ENCODE measurements at regions not wholly inside any gene's neighbourhood (a gene's known extent, or its start where the extent isn't known, plus 50 kb on each side); places are given as distances from the start of the nearest gene placed in this dataset.
A peak's percentile ranks its signal among the peaks of the same experiment; 100 is the strongest.

DNA sequence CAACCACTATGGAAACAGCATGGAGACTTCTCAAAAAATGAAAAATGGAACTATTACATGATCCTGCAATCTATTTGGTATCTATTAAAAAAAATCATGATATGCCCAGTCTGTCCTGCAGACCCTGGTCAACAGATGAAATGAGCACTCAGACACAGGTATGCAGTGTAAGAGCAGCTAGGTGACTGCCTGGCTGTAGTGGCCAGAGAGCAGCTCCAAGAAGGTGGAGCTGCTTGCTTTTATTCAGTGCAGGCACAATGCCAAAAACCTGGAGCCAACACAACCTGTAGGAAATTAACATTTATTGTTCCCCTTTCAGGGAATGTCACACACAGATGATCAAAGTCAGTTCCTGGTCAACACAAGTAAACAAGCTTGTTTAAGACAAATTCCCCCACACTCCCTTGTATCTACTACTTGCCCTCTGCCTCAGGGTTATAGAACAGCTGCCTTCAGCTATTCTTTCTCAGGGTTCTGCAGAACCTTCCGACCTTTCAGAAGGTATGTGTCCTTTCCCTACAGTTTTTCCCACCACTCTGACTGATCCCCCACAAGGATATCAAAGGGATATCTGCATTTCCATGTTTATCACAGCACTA is 933.7 kb upstream of the SLITRK5 start:
- DNase-seq (ENCODE audit: low read depth in 2 of 2), result no peak

DNA sequence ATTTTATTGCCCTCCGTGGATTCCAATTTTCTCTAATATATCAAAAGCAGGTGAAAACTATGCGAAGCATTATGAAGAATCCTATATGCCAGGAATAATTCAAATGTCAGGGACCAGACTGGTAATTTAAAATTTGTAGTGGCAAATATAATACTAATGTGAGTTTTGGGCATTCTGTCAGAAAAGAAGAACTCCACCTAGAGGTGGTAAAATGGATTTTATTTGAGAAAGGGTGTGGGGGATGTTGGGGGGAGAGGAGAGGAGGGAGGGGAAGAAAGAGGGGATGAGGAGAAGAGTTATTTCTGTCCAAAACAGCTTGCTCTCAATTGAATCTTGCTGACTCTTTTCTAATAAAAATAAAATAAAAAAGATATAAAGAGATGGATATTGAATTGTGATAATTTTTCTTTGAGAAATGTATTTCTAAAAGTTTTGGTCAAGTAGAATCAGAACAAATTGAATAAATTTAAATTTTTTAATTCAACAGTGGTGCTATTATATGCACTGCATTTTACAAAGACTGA is 929.3 kb upstream of the SLITRK5 start:
- DNase-seq (ENCODE audit: low read depth in 2 of 2), result no peak

- peak in 1 of 2 donors; percentile 1 for DNase-seq (ENCODE audit: low read depth in 2 of 2)
Observed at GRCh38 chr13:86757236-86757978, 913.8 kb upstream of the SLITRK5 start.

- DNase-seq (ENCODE audit: low read depth in 2 of 2), result no peak
Observed at GRCh38 chr13:86758116-86758515, 913.1 kb upstream of the SLITRK5 start.

- no peak for DNase-seq (ENCODE audit: low read depth in 2 of 2)
Observed at GRCh38 chr13:86760620-86761019, 910.6 kb upstream of the SLITRK5 start.

GRCh38 chr13:86765462-86765861 is 905.7 kb upstream of the SLITRK5 start:
- DNase-seq (ENCODE audit: low read depth in 2 of 2), result no peak

- DNase-seq (ENCODE audit: low read depth in 2 of 2), result no peak
Observed at GRCh38 chr13:86788616-86789015, 882.6 kb upstream of the SLITRK5 start.

- DNase-seq (ENCODE audit: low read depth in 2 of 2), result no peak
Observed at GRCh38 chr13:86792153-86792651, 879.0 kb upstream of the SLITRK5 start.

GRCh38 chr13:86795858-86796257 is 875.3 kb upstream of the SLITRK5 start:
- DNase-seq (ENCODE audit: low read depth in 2 of 2), result no peak

DNA sequence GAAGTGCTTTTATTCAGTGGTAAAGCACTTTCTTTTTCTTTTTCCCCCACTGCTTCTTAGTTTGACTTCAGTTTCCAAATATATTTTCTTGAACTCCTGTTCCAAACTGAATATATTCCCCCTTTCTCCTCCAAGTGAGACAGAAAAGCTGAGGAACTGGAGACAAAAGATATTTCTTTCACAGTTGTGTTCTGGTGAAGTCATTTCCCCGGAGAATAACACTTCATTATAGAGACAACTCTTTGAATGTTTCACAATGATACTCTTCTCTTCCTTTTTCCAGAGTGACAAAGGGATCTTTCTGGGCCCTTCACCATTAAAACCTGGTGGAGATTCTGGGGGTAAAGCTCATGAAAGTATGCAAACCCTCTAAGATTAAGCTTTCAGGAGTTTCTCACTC is 860.8 kb upstream of the SLITRK5 start:
- DNase-seq (ENCODE audit: low read depth in 2 of 2), result no peak

GRCh38 chr13:86813198-86813597 is 858.0 kb upstream of the SLITRK5 start:
- DNase-seq (ENCODE audit: low read depth in 2 of 2), result no peak

DNA sequence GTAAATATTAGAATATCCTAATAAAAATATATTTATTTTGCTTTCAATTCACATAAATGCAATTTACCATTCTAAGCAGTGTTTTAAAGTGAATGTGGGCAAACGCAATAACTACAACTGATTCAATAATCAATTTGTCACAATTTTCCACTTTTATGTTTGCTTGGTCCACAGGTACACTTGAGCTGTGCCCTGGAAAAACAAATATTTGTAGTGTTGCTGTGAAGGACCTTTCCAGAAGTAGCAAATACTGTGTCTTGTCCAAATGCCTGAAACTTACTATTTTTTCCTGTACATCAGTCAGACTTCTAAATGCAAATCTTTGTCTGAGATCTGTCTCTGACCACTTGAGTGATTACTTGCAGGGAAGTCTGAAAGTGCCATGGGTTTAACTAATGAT is 845.8 kb upstream of the SLITRK5 start:
- DNase-seq (ENCODE audit: low read depth in 2 of 2), result no peak

DNA sequence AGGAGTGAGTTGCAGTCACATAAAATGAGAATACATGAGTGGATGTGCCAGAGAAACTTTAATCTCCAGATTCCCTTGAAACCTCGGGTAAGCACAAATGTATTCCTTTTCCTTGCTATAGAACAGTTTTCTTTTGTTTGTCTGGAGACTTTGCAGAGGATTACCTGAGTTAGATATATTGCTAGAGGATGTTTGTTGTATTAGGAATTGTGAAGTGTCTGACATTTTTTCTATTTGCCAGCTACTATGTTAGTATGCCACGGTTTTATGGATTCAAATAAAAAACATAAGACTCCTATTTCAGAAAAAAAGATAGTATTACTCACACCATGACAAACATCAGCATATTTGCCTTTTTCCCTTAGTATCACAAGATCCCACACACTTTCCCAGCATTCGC is 844.9 kb upstream of the SLITRK5 start:
- no peak for DNase-seq (ENCODE audit: low read depth in 2 of 2)

GRCh38 chr13:86830046-86830445 is 841.1 kb upstream of the SLITRK5 start:
- DNase-seq (ENCODE audit: low read depth in 2 of 2), result no peak

- no peak for DNase-seq (ENCODE audit: low read depth in 2 of 2)
Observed at GRCh38 chr13:86831084-86831483, 840.1 kb upstream of the SLITRK5 start.

DNA sequence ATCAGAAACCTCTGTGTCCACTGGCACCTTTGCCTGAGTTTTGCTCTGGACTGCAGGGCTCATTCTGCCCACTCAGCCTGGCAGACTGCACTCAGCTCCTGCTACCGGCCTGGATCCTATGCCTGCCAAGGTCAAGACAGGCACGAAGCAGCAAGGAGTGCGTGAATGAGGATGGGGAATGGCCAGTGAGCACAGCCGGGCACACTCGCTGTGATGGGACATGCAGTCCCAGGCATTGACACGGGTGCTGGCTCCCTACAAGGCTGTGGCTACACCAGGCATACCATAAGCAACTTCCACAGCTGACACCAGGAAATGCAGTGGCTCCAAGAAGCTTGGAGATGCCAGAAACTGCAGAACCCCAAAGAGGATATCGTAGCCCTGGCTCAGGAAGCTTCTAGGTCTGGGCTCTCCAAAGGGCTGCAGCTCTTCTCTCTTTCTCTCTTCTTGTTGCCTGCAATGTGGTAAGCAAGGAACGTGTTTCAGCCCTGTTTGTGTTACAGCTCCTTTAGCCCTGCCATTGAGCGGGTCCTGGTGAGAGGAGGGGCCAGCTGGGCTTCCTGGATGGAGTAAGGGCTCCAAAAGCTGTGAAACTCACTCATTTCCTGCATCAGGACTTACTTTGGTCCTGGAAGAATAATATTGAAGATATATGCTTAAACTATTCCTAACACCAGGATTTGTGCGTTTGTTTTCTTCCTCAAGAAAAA is 832.6 kb upstream of the SLITRK5 start:
- DNase-seq (ENCODE audit: low read depth in 2 of 2), result no peak

DNA sequence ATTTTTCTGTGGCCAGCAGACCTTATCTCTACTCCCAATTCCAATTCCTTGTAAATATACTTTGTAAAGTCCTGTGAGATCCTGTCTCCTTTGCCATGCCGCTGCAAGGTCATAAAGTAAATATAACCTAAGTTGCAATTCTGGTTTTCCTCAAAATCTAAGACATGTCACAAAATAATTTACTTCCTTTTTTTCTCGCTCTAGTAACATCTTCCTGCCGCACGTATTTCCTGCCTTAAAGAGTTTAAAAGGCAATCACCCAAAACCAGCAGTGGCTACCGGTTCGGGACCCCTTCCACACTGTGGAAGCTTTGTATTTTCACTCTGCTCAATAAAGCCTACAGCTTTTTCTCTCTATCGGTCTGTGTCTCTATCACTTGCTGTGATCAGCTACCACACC is 832.0 kb upstream of the SLITRK5 start:
- no peak for DNase-seq (ENCODE audit: low read depth in 2 of 2)

DNA sequence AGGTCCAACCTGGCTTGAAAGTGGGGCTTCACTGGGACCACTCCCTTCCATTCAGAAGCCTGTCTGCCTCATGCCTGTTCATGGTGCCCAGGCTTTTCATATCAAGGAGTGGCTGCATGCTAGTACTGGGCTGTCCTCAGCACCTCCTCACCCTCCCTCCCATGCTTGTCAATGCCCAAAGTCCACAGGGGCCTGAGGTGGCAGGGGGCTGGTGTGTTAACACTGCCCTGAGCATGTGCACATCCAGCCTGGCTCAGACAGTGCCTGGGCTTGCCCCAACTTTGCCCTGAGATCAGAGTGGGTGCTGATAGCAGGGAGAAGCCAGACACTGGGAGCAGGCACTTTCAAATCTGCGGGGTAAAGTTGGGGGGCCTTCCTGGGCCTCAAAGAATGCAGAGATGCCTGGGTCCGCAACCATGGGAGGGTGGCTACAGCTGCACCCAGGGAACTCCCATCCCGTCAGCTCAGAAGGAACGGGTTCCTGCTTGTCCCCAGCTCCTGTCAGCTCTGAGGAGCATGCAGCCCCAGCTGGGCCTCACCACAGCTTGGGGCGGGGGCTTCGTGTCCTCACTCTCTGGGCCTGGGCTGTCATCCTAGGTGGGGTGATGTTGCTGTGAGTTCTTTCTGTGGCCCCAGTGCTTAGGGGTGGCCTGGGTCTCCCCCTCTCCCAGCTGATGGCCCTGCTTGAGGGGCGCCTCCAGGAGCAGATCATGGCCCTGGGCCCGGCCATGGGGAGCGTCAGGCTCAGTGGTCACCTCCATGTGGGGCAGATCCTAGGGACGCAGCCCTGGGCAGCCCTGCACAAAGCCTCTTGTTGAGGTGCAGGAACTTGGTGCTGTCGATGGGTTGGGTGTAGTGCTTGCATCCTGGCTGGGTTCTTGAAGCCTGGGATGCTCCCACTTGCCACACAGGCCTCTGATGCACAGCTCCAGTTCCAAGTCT is 830.6 kb upstream of the SLITRK5 start:
- DNase-seq (ENCODE audit: low read depth in 2 of 2), result no peak

GRCh38 chr13:86841264-86841663 is 829.9 kb upstream of the SLITRK5 start:
- DNase-seq (ENCODE audit: low read depth in 2 of 2), result no peak

GRCh38 chr13:86846501-86846900 is 824.7 kb upstream of the SLITRK5 start:
- no peak for DNase-seq (ENCODE audit: low read depth in 2 of 2)

DNA sequence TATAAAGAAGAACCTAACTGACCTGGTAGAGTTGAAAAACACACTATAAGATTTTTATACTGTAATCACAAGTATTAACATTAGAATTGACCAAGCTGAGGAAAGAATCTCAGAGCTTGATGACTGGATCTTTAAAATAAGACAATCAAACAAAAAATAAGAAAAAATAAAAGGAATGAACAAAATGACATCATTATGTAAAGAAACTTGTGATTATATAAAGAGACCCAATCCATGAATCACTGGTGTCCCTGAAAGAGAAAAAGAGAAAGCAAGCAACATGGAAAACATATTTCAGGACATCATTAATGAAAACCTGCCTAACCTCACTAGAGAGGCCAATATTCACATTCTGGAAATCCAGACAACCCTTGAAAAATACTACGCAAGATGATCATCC is 822.5 kb upstream of the SLITRK5 start:
- DNase-seq (ENCODE audit: low read depth in 2 of 2), result no peak

GRCh38 chr13:86856991-86857390 is 814.2 kb upstream of the SLITRK5 start:
- DNase-seq (ENCODE audit: low read depth in 2 of 2), result no peak
